Suprapubic skin (tissue), 4 donors: ENCODE measurements at regions not wholly inside any gene's neighbourhood (a gene's known extent, or its start where the extent isn't known, plus 50 kb on each side); places are given as distances from the start of the nearest gene placed in this dataset.

ENCODE experiments used
- DNase-seq, 2 donors: peaks; one replicate each; pipeline ENCODE4 v3.0.0-alpha.2; 2019; ENCODE audit warnings: low spot score in 2 of 2
- H3K27ac ChIP-seq: fragments of 200-600 bp; sonication (generic); one replicate; pipeline ENCODE4 v1.5.1; 2019
- H3K27me3 ChIP-seq: fragments of 200-600 bp; sonication (generic); one replicate; pipeline ENCODE4 v1.5.1; 2019
- H3K36me3 ChIP-seq: fragments of 200-600 bp; sonication (generic); one replicate; pipeline ENCODE4 v1.5.1; 2019
- H3K4me1 ChIP-seq: fragments of 200-600 bp; sonication (generic); one replicate; pipeline ENCODE4 v1.5.1; 2019
- H3K4me3 ChIP-seq: fragments of 200-600 bp; sonication (generic); one replicate; pipeline ENCODE4 v1.5.1; 2019; ENCODE audit warnings: mild to moderate bottlenecking
- H3K9me3 ChIP-seq: fragments of 200-600 bp; sonication (generic); one replicate; pipeline ENCODE4 v1.5.1; 2019
- CTCF ChIP-seq, 2 donors: fragments of 200-600 bp in 1 of 2; fragments of 450-650 bp in 1 of 2; sonication (generic) in 1 of 2; IDR thresholded peaks; one replicate each; pipeline ENCODE4 v1.5.1; 2016 to 2019; ENCODE audit warnings: antibody characterized with exemption in 2 of 2, mild to moderate bottlenecking in 1 of 2, moderate library complexity in 1 of 2
- EP300 ChIP-seq: sonication (generic); formaldehyde crosslinking; IDR thresholded peaks from one replicate; pipeline ENCODE4 v1.6.1; 2017; ENCODE audit warnings: antibody characterized with exemption
- POLR2A ChIP-seq, 2 donors: fragments of 450-650 bp; IDR thresholded peaks; one replicate each; pipeline ENCODE4 v1.6.1; 2017; ENCODE audit warnings: antibody characterized with exemption in 2 of 2, mild to moderate bottlenecking in 2 of 2, moderate library complexity in 2 of 2
- POLR2AphosphoS5 ChIP-seq, 3 donors: sonication (generic); formaldehyde crosslinking; IDR thresholded peaks; one replicate each; pipeline ENCODE4 v1.6.1; 2017; ENCODE audit warnings: antibody characterized with exemption in 3 of 3
- WGBS: methylation state at CpG from one replicate; pipeline ENCODE4 v1.1.5; 2018; 5-methylcytosine and 5-hydroxymethylcytosine counted together

DNA sequence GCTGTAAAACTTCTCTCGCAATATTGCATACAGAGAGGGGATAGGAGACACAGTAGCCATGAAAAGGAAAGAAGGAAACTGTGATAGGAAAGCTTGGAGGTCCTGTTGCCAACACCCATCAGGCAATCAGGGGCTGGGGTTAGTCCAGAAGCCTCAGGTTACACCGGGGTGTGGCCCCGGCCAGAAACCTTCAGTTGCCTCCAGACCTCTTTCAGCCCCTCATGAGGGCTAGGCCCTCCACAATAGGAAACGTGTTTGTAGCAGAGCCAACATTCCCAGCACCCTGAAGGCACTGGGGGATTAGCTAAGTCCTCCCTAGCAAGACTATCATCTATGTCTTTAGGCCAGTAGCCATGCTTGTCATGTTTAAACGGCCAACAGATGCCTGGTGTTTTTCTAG lies 1048.0 kb upstream of the CNTN5 start:
- Histone ChIP-seq H3K27me3 (no peaks in the 10 kb centered on the region), H3K4me1 (no peaks in the 10 kb centered on the region), H3K36me3 (no peaks in the 10 kb centered on the region), H3K9me3 (no peaks in the 10 kb centered on the region), H3K27ac (no peak overlapping the region), H3K4me3 (no peak overlapping the region)
- no peak for DNase-seq
- 59% methylated on average over 5 of the region's 5 CpGs for WGBS
- TF ChIP-seq CTCF (IDR thresholded peaks at IDR 0.05) = no peak
- TF ChIP-seq POLR2AphosphoS5 (IDR thresholded peaks at IDR 0.05) = no peak
- TF ChIP-seq EP300 = no peak
- no peak for TF ChIP-seq POLR2A (IDR thresholded peaks at IDR 0.05)

DNA sequence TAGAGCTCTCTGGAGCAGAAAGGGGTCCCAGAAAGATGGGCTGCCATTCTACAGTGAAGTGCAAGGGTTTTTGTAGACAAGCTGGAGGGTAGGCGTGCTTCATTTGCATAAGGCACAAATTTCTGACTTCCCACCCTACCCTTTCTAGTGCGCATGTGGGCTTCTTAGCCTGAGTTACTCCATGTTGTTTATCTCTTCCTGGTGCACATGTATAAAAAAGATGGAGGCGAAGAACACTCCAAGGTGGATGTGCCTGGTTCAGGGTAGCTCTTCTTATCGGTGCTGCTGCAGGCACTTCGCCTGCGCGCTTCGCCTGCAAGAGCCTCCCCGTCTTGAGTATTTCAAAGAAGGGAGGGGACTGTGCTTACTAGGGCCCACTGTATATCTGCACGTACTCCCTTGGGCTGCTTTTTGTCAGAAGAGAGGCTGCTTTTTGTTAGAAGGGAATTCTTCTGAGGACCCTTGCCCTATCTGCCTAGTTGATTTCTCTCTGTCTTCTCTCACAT lies 1047.3 kb upstream of the CNTN5 start:
- DNase-seq = no peak
- Histone ChIP-seq H3K27me3 (no peaks in the 10 kb centered on the region), H3K9me3 (no peaks in the 10 kb centered on the region), H3K27ac (no peak overlapping the region), H3K4me3 (no peak overlapping the region), H3K36me3 (no peaks in the 10 kb centered on the region), H3K4me1 (no peaks in the 10 kb centered on the region)
- 88% methylated on average over 10 of the region's 10 CpGs for WGBS
- no peak for TF ChIP-seq EP300
- TF ChIP-seq POLR2AphosphoS5 (IDR thresholded peaks at IDR 0.05) = no peak
- TF ChIP-seq CTCF (IDR thresholded peaks at IDR 0.05) = no peak
- TF ChIP-seq POLR2A (IDR thresholded peaks at IDR 0.05) = no peak

GRCh38 chr11:97974798-97975498 lies 1045.8 kb upstream of the CNTN5 start:
- 24% methylated on average over 1 of the region's 1 CpG for WGBS
- no peak overlapping the region for H3K27ac ChIP-seq

DNA sequence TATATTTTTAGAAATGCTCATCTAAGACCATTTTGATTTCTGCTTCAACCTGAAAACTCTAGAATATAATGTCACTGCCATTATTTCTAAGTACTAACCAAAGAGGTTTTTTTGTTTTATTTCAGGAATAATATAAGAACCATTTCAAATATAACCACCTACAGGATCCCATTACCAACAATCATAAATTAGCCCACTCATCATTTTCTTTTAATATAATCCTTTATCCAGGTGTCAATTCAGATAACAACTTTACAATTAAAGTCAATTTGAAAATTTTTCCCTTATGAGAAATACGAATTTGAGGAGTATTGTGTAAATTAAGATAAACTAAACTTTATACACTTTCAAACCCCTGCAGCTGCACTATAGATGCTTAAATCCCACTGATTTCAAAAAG lies 1043.0 kb upstream of the CNTN5 start:
- Histone ChIP-seq H3K4me1 (no peaks in the 10 kb centered on the region), H3K36me3 (no peaks in the 10 kb centered on the region), H3K27ac (no peak overlapping the region), H3K9me3 (no peaks in the 10 kb centered on the region), H3K4me3 (no peak overlapping the region), H3K27me3 (no peaks in the 10 kb centered on the region)
- DNase-seq = no peak
- TF ChIP-seq EP300 = no peak
- no peak for TF ChIP-seq POLR2AphosphoS5 (IDR thresholded peaks at IDR 0.05)
- WGBS = 74% methylated on average over 1 of the region's 1 CpG

More at GRCh38 chr11:97974798-97975498, 1045.8 kb upstream of the CNTN5 start:
- Histone ChIP-seq H3K36me3 (no peaks in the 10 kb centered on the region), H3K27me3 (no peaks in the 10 kb centered on the region), H3K4me3 (no peak overlapping the region), H3K9me3 (no peaks in the 10 kb centered on the region), H3K4me1 (no peaks in the 10 kb centered on the region)
- TF ChIP-seq POLR2AphosphoS5 (IDR thresholded peaks at IDR 0.05) (no peak), CTCF (IDR thresholded peaks at IDR 0.05) (no peak)
- DNase-seq = no peak

- no peak overlapping the region for H3K4me3 ChIP-seq
- no peak for DNase-seq
- WGBS = 93% methylated on average over 2 of the region's 2 CpGs
- no peaks in the 10 kb centered on the region for H3K27me3 ChIP-seq
- no peak overlapping the region for H3K27ac ChIP-seq
- TF ChIP-seq EP300 (no peak), CTCF (IDR thresholded peaks at IDR 0.05) (no peak), POLR2AphosphoS5 (IDR thresholded peaks at IDR 0.05) (no peak), POLR2A (IDR thresholded peaks at IDR 0.05) (no peak)
- no peaks in the 10 kb centered on the region for H3K4me1 ChIP-seq
- H3K36me3 ChIP-seq = no peaks in the 10 kb centered on the region
- no peaks in the 10 kb centered on the region for H3K9me3 ChIP-seq
Observed at GRCh38 chr11:97979741-97980140, 1041.0 kb upstream of the CNTN5 start.
